ENCODE measurements at regions not wholly inside any gene's neighbourhood (a gene's known extent, or its start where the extent isn't known, plus 50 kb on each side); places are given as distances from the start of the nearest gene placed in this dataset.

GRCh38 chr4:102403116-102403515, 57.8 kb upstream of the SLC39A8 start:
- Histone ChIP-seq H3K4me3 (replicated peaks in 1 of 3; ENCODE audit: insufficient read depth in 1 of 3, low read depth in 1 of 3, low read length in 3 of 3) (no peak overlapping the region), H3K4me1 (ENCODE audit: control insufficient read depth, extremely low read depth, insufficient read depth, low read length) (no peaks in the 10 kb centered on the region), H3K27ac (ENCODE audit: insufficient read depth, low read depth, low read length) (no peak overlapping the region), H3K27me3 (ENCODE audit: control insufficient read depth in 2 of 2, insufficient read depth in 2 of 2, low read length in 2 of 2) (no peaks in the 10 kb centered on the region), H2AFZ (ENCODE audit: low read depth, low read length) (no peak overlapping the region), H3K79me2 (ENCODE audit: control insufficient read depth, insufficient read depth, low read length) (no peaks in the 10 kb centered on the region), H3K9me3 (replicated peaks; ENCODE audit: control insufficient read depth, insufficient read depth, low read length) (no peaks in the 10 kb centered on the region), H3K36me3 (ENCODE audit: control insufficient read depth in 2 of 2, extremely low read depth in 1 of 2, insufficient read depth in 2 of 2, low read length in 2 of 2) (no peaks in the 10 kb centered on the region), H3K9ac (replicated peaks; ENCODE audit: extremely low read depth, insufficient read depth, low read length) (no peak overlapping the region), H3K9me1 (replicated peaks; ENCODE audit: control insufficient read depth, extremely low read depth, insufficient read depth, low read length) (no peaks in the 10 kb centered on the region), H3K4me2 (ENCODE audit: insufficient read depth, low read length) (no peak overlapping the region), H4K20me1 (replicated peaks; ENCODE audit: control insufficient read depth, extremely low read depth, insufficient read depth, low read length) (no peaks in the 10 kb centered on the region)
- DNase-seq (ENCODE audit: low read depth, low spot score) (no peak), FAIRE-seq (no peak)
- TF ChIP-seq MYC (IDR thresholded peaks at IDR 0.05; ENCODE audit: low read depth, low read length) (no peak), FOS (IDR thresholded peaks at IDR 0.05; ENCODE audit: borderline replicate concordance, insufficient read depth, low read length) (no peak), JUN (IDR thresholded peaks at IDR 0.05; ENCODE audit: borderline replicate concordance, insufficient read depth, insufficient read length, low read depth) (no peak), EZH2 (IDR thresholded peaks at IDR 0.05; ENCODE audit: borderline replicate concordance, low read depth, low read length, severe bottlenecking) (no peak), POLR2A (IDR thresholded peaks at IDR 0.05; ENCODE audit: low read depth, low read length) (no peak), POLR2AphosphoS5 (IDR thresholded peaks at IDR 0.05; ENCODE audit: insufficient read depth, low read depth, low read length) (no peak), GATA2 (IDR thresholded peaks at IDR 0.05; ENCODE audit: insufficient read depth, insufficient read length, low read depth, low read length) (no peak), MAX (IDR thresholded peaks at IDR 0.05; ENCODE audit: insufficient read depth, insufficient read length) (no peak)
- intact Hi-C loops (cut with micrococcal nuclease) (no loop called here), dilution Hi-C loops (cut with MboI; ENCODE audit: extremely low pct_ligation_motif_present, low sequenced_read_pairs) (no loop called here)
- ChIA-PET CTCF (interaction anchor here (1.0 kb wide), 1 partner anchor 13 kb away, joined by 3 read pairs; no protein-coding TSS in a partner anchor), POLR2A (no interaction called here)
- BruUV-seq (replicated peaks), result no TSS peak

- Histone ChIP-seq H3K9me3 (replicated peaks; ENCODE audit: control insufficient read depth, insufficient read depth, low read length) (no peaks in the 10 kb centered on the region), H3K4me1 (ENCODE audit: control insufficient read depth, extremely low read depth, insufficient read depth, low read length) (no peaks in the 10 kb centered on the region), H3K4me2 (ENCODE audit: insufficient read depth, low read length) (no peak overlapping the region), H3K27me3 (ENCODE audit: control insufficient read depth in 2 of 2, insufficient read depth in 2 of 2, low read length in 2 of 2) (no peaks in the 10 kb centered on the region), H3K79me2 (ENCODE audit: control insufficient read depth, insufficient read depth, low read length) (no peaks in the 10 kb centered on the region), H2AFZ (ENCODE audit: low read depth, low read length) (no peak overlapping the region), H3K4me3 (replicated peaks in 1 of 3; ENCODE audit: insufficient read depth in 1 of 3, low read depth in 1 of 3, low read length in 3 of 3) (no peak overlapping the region), H3K9me1 (replicated peaks; ENCODE audit: control insufficient read depth, extremely low read depth, insufficient read depth, low read length) (no peaks in the 10 kb centered on the region), H4K20me1 (replicated peaks; ENCODE audit: control insufficient read depth, extremely low read depth, insufficient read depth, low read length) (no peaks in the 10 kb centered on the region), H3K9ac (replicated peaks; ENCODE audit: extremely low read depth, insufficient read depth, low read length) (no peak overlapping the region), H3K36me3 (ENCODE audit: control insufficient read depth in 2 of 2, extremely low read depth in 1 of 2, insufficient read depth in 2 of 2, low read length in 2 of 2) (no peaks in the 10 kb centered on the region), H3K27ac (ENCODE audit: insufficient read depth, low read depth, low read length) (no peak overlapping the region)
- intact Hi-C loops (cut with micrococcal nuclease) (no loop called here), dilution Hi-C loops (cut with MboI; ENCODE audit: extremely low pct_ligation_motif_present, low sequenced_read_pairs) (no loop called here)
- ChIA-PET CTCF (interaction anchor here (0.6 to 0.9 kb wide), 2 partner anchors 10 to 44 kb away, joined by 3 read pairs; no protein-coding TSS in a partner anchor), POLR2A (no interaction called here)
- TF ChIP-seq POLR2AphosphoS5 (IDR thresholded peaks at IDR 0.05; ENCODE audit: insufficient read depth, low read depth, low read length) (no peak), FOS (IDR thresholded peaks at IDR 0.05; ENCODE audit: borderline replicate concordance, insufficient read depth, low read length) (no peak), CTCF (IDR thresholded peaks at IDR 0.05; ENCODE audit: extremely low read depth in 1 of 2, insufficient read depth in 1 of 2, low read depth in 1 of 2, low read length in 2 of 2) (no peak), EZH2 (IDR thresholded peaks at IDR 0.05; ENCODE audit: borderline replicate concordance, low read depth, low read length, severe bottlenecking) (no peak), POLR2A (IDR thresholded peaks at IDR 0.05; ENCODE audit: low read depth, low read length) (no peak), MAX (IDR thresholded peaks at IDR 0.05; ENCODE audit: insufficient read depth, insufficient read length) (no peak), MYC (IDR thresholded peaks at IDR 0.05; ENCODE audit: low read depth, low read length) (no peak), JUN (IDR thresholded peaks at IDR 0.05; ENCODE audit: borderline replicate concordance, insufficient read depth, insufficient read length, low read depth) (no peak), GATA2 (IDR thresholded peaks at IDR 0.05; ENCODE audit: insufficient read depth, insufficient read length, low read depth, low read length) (no peak)
- no peak for DNase-seq (ENCODE audit: low read depth, low spot score)
- no TSS peak for BruUV-seq (replicated peaks)
- FAIRE-seq, result no peak
Observed at GRCh38 chr4:102404431-102404969, 59.2 kb upstream of the SLC39A8 start.
